ENCODE measurements at regions not wholly inside any gene's neighbourhood (a gene's known extent, or its start where the extent isn't known, plus 50 kb on each side); places are given as distances from the start of the nearest gene placed in this dataset.

DNA sequence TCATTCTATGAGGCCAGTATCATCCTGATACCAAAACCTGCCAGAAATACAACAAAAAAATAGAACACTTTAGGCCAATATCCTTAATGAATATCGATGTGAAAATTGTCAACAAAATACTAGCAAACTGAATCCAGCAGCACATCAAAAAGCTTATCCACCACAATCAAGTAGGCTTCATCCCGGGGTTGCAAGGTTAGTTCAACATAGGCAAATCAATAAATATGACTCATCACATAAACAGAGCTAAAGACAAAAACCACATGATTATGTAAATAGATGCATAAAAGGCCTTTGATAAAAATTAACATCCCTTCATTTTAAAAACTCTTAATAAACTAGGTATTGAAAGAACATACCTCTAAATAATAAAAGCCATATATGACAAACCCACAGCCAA is 403.2 kb upstream of the AZI2 start:
- ChIA-PET CTCF (no interaction called here), POLR2A (no interaction called here), RAD21 (ENCODE audit: low non-redundant PET in 1 of 2, low total read pairs in 2 of 2, uncharacterized antibody in 2 of 2, unreplicated experiment in 2 of 2) (no interaction called here)
- Histone ChIP-seq H3K79me2 (ENCODE audit: insufficient read depth, low read length) (no peaks in the 10 kb centered on the region), H3K27ac (ENCODE audit: low read depth, low read length) (no peak overlapping the region), H3K9me3 (ENCODE audit: control insufficient read depth in 1 of 2, insufficient read depth in 1 of 2, low read depth in 1 of 2, low read length in 2 of 2) (no peaks in the 10 kb centered on the region), H3K4me1 (ENCODE audit: control insufficient read depth in 1 of 2, insufficient read depth in 2 of 2, low read length in 2 of 2) (no peaks in the 10 kb centered on the region), H2AFZ (ENCODE audit: low read depth, low read length, poor library complexity, severe bottlenecking) (no peak overlapping the region), H3K27me3 (ENCODE audit: insufficient read depth, low read length) (no peaks in the 10 kb centered on the region), H4K20me1 (ENCODE audit: insufficient read depth) (no peaks in the 10 kb centered on the region), H3K9ac (ENCODE audit: low read length) (no peak overlapping the region), H3K9me2 (ENCODE audit: insufficient read depth) (no peaks in the 10 kb centered on the region), H3K4me2 (ENCODE audit: low read length) (no peak overlapping the region), H3K4me3 (replicated peaks in 1 of 2; ENCODE audit: low read depth in 1 of 2, low read length in 2 of 2) (no peak overlapping the region), H3K36me3 (ENCODE audit: control insufficient read depth in 1 of 2, insufficient read depth in 2 of 2, low read length in 2 of 2) (no peaks in the 10 kb centered on the region)
- no peak for ATAC-seq
- BruUV-seq (replicated peaks): no TSS peak
- intact Hi-C loops (cut with micrococcal nuclease): no loop called here
- no peak for DNase-seq (ENCODE audit: low read depth, low spot score)
- TF ChIP-seq EZH2 (IDR thresholded peaks at IDR 0.05): no peak
- no peak for TF ChIP-seq ZNF274 (IDR thresholded peaks at IDR 0.05; ENCODE audit: low read depth, low read length)
- no peak for TF ChIP-seq EGR1 (IDR thresholded peaks at IDR 0.05; ENCODE audit: low read depth)
- TF ChIP-seq POLR2AphosphoS5 (IDR thresholded peaks at IDR 0.05; ENCODE audit: low read depth, low read length): no peak
- TF ChIP-seq, protein P1, sequence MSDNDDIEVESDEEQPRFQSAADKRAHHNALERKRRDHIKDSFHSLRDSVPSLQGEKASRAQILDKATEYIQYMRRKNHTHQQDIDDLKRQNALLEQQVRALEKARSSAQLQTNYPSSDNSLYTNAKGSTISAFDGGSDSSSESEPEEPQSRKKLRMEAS (IDR thresholded peaks at IDR 0.05): no peak
- no peak for TF ChIP-seq SRF (IDR thresholded peaks at IDR 0.05; ENCODE audit: low read depth)
- TF ChIP-seq FOSL1 (IDR thresholded peaks at IDR 0.05; ENCODE audit: low read depth): no peak
- no peak for TF ChIP-seq ELF1 (IDR thresholded peaks at IDR 0.05; ENCODE audit: borderline replicate concordance, low read depth)
- TF ChIP-seq TCF7L2 (IDR thresholded peaks at IDR 0.05; ENCODE audit: borderline replicate concordance, extremely low read depth, insufficient read depth, insufficient read length): no peak

GRCh38 chr3:28752290-28752689 is 403.7 kb upstream of the AZI2 start:
- no peak overlapping the region for H3K4me2 ChIP-seq (ENCODE audit: low read length)
- RAD21 ChIA-PET (ENCODE audit: low non-redundant PET in 1 of 2, low total read pairs in 2 of 2, uncharacterized antibody in 2 of 2, unreplicated experiment in 2 of 2): no interaction called here
- no peaks in the 10 kb centered on the region for H3K9me2 ChIP-seq (ENCODE audit: insufficient read depth)
- H3K36me3 ChIP-seq (ENCODE audit: control insufficient read depth in 1 of 2, insufficient read depth in 2 of 2, low read length in 2 of 2): no peaks in the 10 kb centered on the region
- DNase-seq (ENCODE audit: low read depth, low spot score) (no peak), ATAC-seq (no peak)
- H3K79me2 ChIP-seq (ENCODE audit: insufficient read depth, low read length): no peaks in the 10 kb centered on the region
- BruUV-seq (replicated peaks): no TSS peak
- POLR2A ChIA-PET: no interaction called here
- H4K20me1 ChIP-seq (ENCODE audit: insufficient read depth): no peaks in the 10 kb centered on the region
- no peak overlapping the region for H3K27ac ChIP-seq (ENCODE audit: low read depth, low read length)
- TF ChIP-seq ZFX (IDR thresholded peaks at IDR 0.05) (no peak), CBX3 (IDR thresholded peaks at IDR 0.05; ENCODE audit: low read depth) (no peak), YY1 (IDR thresholded peaks at IDR 0.05; ENCODE audit: extremely low read depth, insufficient replicate concordance, low read depth, low read length) (no peak), EZH2 (IDR thresholded peaks at IDR 0.05) (no peak), ELF1 (IDR thresholded peaks at IDR 0.05; ENCODE audit: borderline replicate concordance, low read depth) (no peak)
- no peaks in the 10 kb centered on the region for H3K9me3 ChIP-seq (ENCODE audit: control insufficient read depth in 1 of 2, insufficient read depth in 1 of 2, low read depth in 1 of 2, low read length in 2 of 2)
- no peaks in the 10 kb centered on the region for H3K27me3 ChIP-seq (ENCODE audit: insufficient read depth, low read length)
- H3K4me3 ChIP-seq (replicated peaks in 1 of 2; ENCODE audit: low read depth in 1 of 2, low read length in 2 of 2): no peak overlapping the region
- CTCF ChIA-PET: no interaction called here
- intact Hi-C loops (cut with micrococcal nuclease): no loop called here
- H3K4me1 ChIP-seq (ENCODE audit: control insufficient read depth in 1 of 2, insufficient read depth in 2 of 2, low read length in 2 of 2): no peaks in the 10 kb centered on the region
- no peak overlapping the region for H3K9ac ChIP-seq (ENCODE audit: low read length)
- no peak overlapping the region for H2AFZ ChIP-seq (ENCODE audit: low read depth, low read length, poor library complexity, severe bottlenecking)

All from HCT116 (cell line).